ENCODE measurements at regions not wholly inside any gene's neighbourhood (a gene's known extent, or its start where the extent isn't known, plus 50 kb on each side); places are given as distances from the start of the nearest gene placed in this dataset. TPM values are rescaled to one million over a fixed set of nuclear protein-coding genes. Genes with fewer than 3 reads are reported as not detected.

Small RNA genes in the stretch of these regions (small RNA-seq; reads per million reads assigned to genes)
- gene RNU6ATAC42P (ENCODE audit: low replicate concordance), result not detected
